Duodenal mucosa (tissue), 2 donors: ENCODE measurements at regions not wholly inside any gene's neighbourhood (a gene's known extent, or its start where the extent isn't known, plus 50 kb on each side); places are given as distances from the start of the nearest gene placed in this dataset.

Experiments used
- H3K27ac ChIP-seq: one replicate; pipeline ENCODE4 v1.7.0; 2013; ENCODE audit warnings: low read depth, low read length
- H3K27me3 ChIP-seq, 2 donors: one replicate each; pipeline ENCODE4 v1.7.0; 2013; ENCODE audit warnings: low read length in 2 of 2, control low read depth in 1 of 2; ENCODE audit not compliant: insufficient read depth in 2 of 2, control insufficient read depth in 1 of 2
- H3K36me3 ChIP-seq, 2 donors: one replicate each; pipeline ENCODE4 v1.7.0; 2013; ENCODE audit warnings: low read length in 2 of 2, control low read depth in 1 of 2; ENCODE audit not compliant: insufficient read depth in 2 of 2, control insufficient read depth in 1 of 2
- H3K4me1 ChIP-seq, 2 donors: one replicate each; pipeline ENCODE4 v1.7.0; 2013; ENCODE audit warnings: low read length in 2 of 2, control low read depth in 1 of 2; ENCODE audit not compliant: insufficient read depth in 2 of 2, control insufficient read depth in 1 of 2
- H3K4me3 ChIP-seq, 2 donors: one replicate each; pipeline ENCODE4 v1.7.0; 2013; ENCODE audit warnings: low read length in 2 of 2, low read depth in 1 of 2
- H3K9ac ChIP-seq, 2 donors: one replicate each; pipeline ENCODE4 v1.7.0; 2013; ENCODE audit warnings: low read length in 2 of 2, low read depth in 1 of 2
- H3K9me3 ChIP-seq, 2 donors: one replicate each; pipeline ENCODE4 v1.7.0; 2013; ENCODE audit warnings: low read length in 2 of 2, control low read depth in 1 of 2; ENCODE audit not compliant: control insufficient read depth in 1 of 2

DNA sequence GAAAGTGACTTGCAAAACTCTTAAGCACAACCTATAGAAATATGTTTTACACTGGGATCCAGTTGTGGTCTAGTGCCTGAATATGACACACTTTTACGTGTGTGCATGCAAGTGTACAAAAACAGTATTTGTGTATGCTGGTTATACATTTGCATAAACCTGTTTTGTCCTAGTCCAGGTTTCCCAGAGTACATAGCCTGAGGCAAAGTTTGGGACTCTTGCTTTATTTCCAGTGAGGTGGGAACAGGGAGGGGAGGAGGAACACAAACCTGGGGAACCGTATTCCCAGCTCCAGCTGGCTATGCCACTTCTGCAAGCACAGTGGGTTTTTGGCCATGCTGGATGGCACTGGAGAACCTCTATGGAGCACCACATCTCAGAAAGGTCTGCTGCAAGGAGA, 481.1 kb upstream of the HS6ST1 start:
- Histone ChIP-seq H3K4me3 (no peak overlapping the region), H3K9me3 (no peaks in the 10 kb centered on the region), H3K9ac (no peak overlapping the region), H3K27me3 (no peaks in the 10 kb centered on the region), H3K4me1 (no peaks in the 10 kb centered on the region), H3K36me3 (no peaks in the 10 kb centered on the region), H3K27ac (no peak overlapping the region)

DNA sequence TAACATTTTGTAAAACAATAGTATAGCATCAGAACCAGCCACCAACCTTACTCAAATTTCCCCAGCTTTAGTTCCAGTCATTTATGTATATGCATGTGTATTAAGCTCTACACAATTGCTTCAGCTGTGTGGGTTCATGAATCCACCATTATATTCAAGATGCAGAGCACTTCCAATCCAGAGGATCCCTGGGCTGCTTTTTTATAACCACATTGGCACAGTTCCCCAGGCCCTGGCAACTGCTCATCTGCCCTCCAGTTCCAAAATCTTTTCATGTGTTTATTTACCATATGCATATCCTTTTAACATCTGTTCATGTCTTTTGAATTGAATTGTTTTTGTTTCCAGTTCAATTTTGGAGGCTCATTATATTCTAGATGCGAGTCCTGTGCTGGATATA, 482.9 kb upstream of the HS6ST1 start:
- H3K4me3 ChIP-seq, result no peak overlapping the region
- no peaks in the 10 kb centered on the region for H3K27me3 ChIP-seq
- H3K9me3 ChIP-seq, result no peaks in the 10 kb centered on the region
- no peaks in the 10 kb centered on the region for H3K36me3 ChIP-seq
- no peak overlapping the region for H3K9ac ChIP-seq
- no peaks in the 10 kb centered on the region for H3K4me1 ChIP-seq
- H3K27ac ChIP-seq, result no peak overlapping the region

GRCh38 chr2:128803222-128803621, 484.6 kb upstream of the HS6ST1 start:
- Histone ChIP-seq H3K27me3 (no peaks in the 10 kb centered on the region), H3K4me1 (no peaks in the 10 kb centered on the region), H3K9ac (no peak overlapping the region), H3K27ac (no peak overlapping the region), H3K9me3 (no peaks in the 10 kb centered on the region), H3K36me3 (no peaks in the 10 kb centered on the region), H3K4me3 (no peak overlapping the region)

DNA sequence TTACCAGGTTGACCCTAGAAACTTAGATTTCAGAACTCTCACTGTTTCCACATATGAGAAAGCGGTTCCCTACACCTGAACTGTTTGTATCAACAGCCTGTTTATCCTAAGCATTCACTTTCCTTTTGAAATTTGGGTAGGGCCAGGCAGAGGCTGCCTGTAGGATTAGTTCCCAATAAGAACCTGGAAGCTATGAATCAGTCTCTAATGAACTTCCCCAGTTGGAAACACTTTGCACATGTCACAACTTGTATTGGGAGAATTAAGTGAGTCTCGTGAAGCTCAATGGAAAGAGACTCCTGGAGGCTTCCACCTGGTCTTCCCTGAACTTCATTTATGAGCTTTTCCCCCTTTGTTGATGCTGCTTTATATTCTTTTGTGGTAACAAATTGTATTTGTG, 486.6 kb upstream of the HS6ST1 start:
- Histone ChIP-seq H3K36me3 (no peaks in the 10 kb centered on the region), H3K9me3 (no peaks in the 10 kb centered on the region), H3K4me1 (no peaks in the 10 kb centered on the region), H3K9ac (no peak overlapping the region), H3K4me3 (no peak overlapping the region), H3K27ac (no peak overlapping the region), H3K27me3 (no peaks in the 10 kb centered on the region)

- no peak overlapping the region for H3K9ac ChIP-seq
- H3K36me3 ChIP-seq, result no peaks in the 10 kb centered on the region
- no peak overlapping the region for H3K4me3 ChIP-seq
- no peaks in the 10 kb centered on the region for H3K9me3 ChIP-seq
- H3K27me3 ChIP-seq, result no peaks in the 10 kb centered on the region
- H3K4me1 ChIP-seq, result no peaks in the 10 kb centered on the region
- no peak overlapping the region for H3K27ac ChIP-seq
Observed at GRCh38 chr2:128805918-128806317, 487.2 kb upstream of the HS6ST1 start.

DNA sequence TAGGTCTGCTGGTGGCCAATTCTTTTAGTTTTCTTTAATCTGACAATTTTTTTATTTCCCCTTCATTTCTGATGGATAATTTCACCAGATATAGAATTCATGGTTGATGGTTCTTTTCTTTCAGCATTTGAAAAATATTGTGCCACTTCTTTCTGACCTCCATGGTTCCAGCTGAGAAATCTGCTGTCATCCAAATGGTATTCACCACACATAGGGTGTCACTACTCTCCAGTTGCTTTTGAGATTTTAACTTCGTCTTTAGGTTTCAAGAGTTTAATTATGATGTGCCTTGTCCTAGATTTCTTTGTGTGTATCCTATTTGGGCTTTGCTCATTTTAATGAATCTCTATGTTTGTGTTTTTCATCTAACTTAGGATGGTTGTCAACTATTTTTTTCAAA, 488.6 kb upstream of the HS6ST1 start:
- Histone ChIP-seq H3K9me3 (no peaks in the 10 kb centered on the region), H3K4me1 (no peaks in the 10 kb centered on the region), H3K4me3 (no peak overlapping the region), H3K9ac (no peak overlapping the region), H3K27ac (no peak overlapping the region), H3K36me3 (no peaks in the 10 kb centered on the region), H3K27me3 (no peaks in the 10 kb centered on the region)

DNA sequence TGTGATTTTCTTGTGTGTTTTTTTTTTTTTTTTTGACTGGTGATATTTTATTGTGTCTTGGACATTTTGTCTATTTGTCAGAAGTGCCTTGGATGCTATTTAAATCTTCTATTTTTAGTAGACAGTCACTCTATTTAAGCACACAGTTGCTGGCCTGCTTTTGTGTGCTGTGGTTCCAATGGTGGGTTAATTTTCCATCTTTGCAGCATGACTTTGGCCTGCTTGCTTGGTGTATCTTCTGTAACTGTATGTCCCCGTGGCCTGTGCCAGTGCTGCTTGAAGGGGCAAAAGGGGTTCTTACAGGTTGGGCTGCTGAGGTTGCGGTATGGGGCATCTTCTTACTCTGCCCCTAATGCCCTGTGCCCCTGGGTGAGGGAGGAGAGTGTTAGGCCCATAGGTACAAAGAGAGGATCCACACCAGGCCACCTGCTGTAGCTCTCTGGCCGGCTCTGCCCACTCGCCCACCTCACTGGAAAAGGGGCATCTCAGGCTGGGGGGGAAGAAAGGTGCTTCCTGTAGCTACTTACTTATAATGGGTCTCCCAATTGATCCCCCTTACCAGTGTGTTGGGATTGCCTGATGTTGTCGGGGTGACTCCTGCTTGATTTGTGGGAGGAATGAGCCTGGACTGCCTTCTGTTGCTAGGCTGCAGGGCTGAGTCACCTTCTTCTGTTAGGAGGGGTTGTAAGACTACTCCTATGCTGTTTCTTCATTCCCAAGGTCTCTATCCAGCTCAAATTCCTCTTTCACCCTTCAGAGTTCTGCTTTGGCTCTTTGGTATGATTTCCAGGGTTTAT, 490.0 kb upstream of the HS6ST1 start:
- no peaks in the 10 kb centered on the region for H3K4me1 ChIP-seq
- no peak overlapping the region for H3K4me3 ChIP-seq
- no peak overlapping the region for H3K27ac ChIP-seq
- no peak overlapping the region for H3K9ac ChIP-seq
- H3K36me3 ChIP-seq, result no peaks in the 10 kb centered on the region
- no peaks in the 10 kb centered on the region for H3K27me3 ChIP-seq
- no peaks in the 10 kb centered on the region for H3K9me3 ChIP-seq

DNA sequence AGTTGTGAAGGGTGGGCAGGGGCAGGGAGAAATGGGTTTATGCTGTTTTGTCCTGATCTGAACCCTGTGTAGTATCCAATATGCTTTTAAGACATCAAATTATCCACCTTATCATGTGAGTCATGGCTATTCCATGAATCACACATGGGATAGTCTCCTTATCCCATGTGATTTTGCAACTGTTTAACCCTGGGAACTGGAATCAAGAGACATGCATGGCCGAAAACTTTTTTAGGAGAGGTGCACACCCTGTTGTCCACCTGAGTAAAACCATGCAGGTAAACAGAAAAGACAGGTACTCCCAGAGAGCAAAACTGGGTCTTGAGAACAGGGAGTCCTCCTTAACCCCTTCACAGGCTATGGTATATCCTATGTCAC, 490.6 kb upstream of the HS6ST1 start:
- Histone ChIP-seq H3K27ac (no peak overlapping the region), H3K9me3 (no peaks in the 10 kb centered on the region), H3K9ac (no peak overlapping the region), H3K4me3 (no peak overlapping the region), H3K27me3 (no peaks in the 10 kb centered on the region), H3K4me1 (no peaks in the 10 kb centered on the region), H3K36me3 (no peaks in the 10 kb centered on the region)

DNA sequence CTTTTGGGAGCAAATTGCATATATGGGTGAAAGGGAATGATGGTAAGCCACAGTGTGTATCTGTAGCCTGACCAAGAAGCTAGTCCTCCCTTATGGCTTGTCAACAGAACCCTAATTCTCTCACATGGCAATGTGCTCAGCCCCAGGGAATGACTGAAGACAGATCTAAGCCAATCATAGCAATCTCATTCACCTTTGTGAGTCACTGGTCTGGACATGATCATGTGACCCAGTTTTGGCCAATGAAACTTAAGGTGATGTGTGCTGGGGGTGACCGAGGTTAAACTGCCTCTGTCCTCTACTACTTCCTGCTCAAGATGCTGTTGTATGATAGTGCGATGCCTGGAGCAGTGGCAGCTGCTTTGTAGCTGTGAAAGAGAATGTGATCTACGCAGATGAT, 491.2 kb upstream of the HS6ST1 start:
- no peaks in the 10 kb centered on the region for H3K9me3 ChIP-seq
- no peaks in the 10 kb centered on the region for H3K4me1 ChIP-seq
- H3K4me3 ChIP-seq, result no peak overlapping the region
- H3K27ac ChIP-seq, result no peak overlapping the region
- H3K36me3 ChIP-seq, result no peaks in the 10 kb centered on the region
- H3K27me3 ChIP-seq, result no peaks in the 10 kb centered on the region
- no peak overlapping the region for H3K9ac ChIP-seq

DNA sequence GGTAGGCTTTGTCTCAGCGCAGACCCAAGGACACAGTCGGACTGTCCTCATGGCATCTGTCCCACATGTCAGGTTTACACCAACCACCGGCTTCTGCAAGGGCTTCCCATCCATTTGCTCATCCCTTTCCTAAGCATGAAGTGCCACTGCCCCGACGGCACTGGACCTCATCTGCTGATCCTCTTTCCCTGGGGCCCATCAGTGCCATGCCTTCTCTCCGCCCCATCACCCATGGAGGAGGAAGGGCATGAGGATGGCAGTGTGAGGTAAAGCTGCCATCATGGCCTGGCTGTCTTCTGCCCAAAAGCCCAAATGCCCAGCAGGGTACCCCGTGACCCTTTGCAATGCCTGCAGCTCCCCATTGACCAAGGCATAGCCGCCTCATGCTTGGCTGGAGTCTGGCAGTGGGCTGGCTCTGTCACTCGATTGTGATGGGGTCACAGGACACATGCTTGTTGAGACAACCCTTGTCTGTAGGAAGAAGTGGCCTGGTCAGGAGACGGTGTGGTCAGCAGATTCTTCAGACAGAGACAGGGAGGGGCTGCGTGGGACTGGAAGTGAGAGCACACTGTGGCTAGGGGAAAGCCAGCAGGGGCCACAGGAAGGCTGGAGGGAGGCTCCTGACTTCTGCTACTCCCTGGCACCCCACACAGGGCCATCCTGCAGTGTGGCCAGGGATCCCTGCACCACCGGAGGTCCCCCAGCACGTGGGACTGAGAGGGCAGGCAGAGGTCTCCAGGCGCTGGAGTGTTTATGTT, 493.7 kb upstream of the HS6ST1 start:
- H3K36me3 ChIP-seq, result no peaks in the 10 kb centered on the region
- no peak overlapping the region for H3K27ac ChIP-seq
- H3K4me3 ChIP-seq, result no peak overlapping the region
- H3K27me3 ChIP-seq, result no peaks in the 10 kb centered on the region
- no peak overlapping the region for H3K9ac ChIP-seq
- no peaks in the 10 kb centered on the region for H3K9me3 ChIP-seq
- no peaks in the 10 kb centered on the region for H3K4me1 ChIP-seq
